Rectal smooth muscle tissue (tissue), 1 donor: ENCODE measurements at regions not wholly inside any gene's neighbourhood (a gene's known extent, or its start where the extent isn't known, plus 50 kb on each side); places are given as distances from the start of the nearest gene placed in this dataset.

Experiments
- H3K27ac ChIP-seq: one replicate; pipeline ENCODE4 v1.7.0; 2013; ENCODE audit warnings: low read depth, low read length, inconsistent platforms
- H3K27me3 ChIP-seq: one replicate; pipeline ENCODE4 v1.7.0; 2013; ENCODE audit warnings: low read length; ENCODE audit not compliant: control insufficient read depth, insufficient read depth
- H3K36me3 ChIP-seq: one replicate; pipeline ENCODE4 v1.7.0; 2013; ENCODE audit warnings: low read length; ENCODE audit not compliant: control insufficient read depth, insufficient read depth
- H3K4me1 ChIP-seq: one replicate; pipeline ENCODE4 v1.7.0; 2013; ENCODE audit warnings: low read length; ENCODE audit not compliant: control insufficient read depth, insufficient read depth
- H3K4me3 ChIP-seq: one replicate; pipeline ENCODE4 v1.7.0; 2013; ENCODE audit warnings: low read length
- H3K9ac ChIP-seq: one replicate; pipeline ENCODE4 v1.7.0; 2013; ENCODE audit warnings: low read length

DNA sequence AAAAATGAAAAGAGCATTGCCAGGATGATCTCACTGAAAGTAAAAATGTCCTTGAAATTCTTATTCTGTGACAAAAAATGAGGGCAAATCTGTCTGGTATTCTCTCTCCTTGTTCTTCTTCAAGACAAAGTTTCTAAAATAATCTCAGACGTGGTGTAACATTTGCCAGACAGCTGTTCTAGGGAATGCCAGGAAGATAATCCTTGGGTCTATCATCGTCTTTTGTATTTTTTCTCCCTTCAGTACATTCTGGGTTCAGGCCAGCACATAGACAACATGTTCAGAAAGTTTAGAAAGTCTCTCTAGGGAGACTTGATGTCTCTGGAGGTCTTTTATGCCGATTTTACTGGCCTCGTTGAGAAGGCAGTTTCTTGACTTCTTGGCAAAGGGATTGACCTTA, 121.2 kb upstream of the HES1 start:
- no peaks in the 10 kb centered on the region for H3K36me3 ChIP-seq
- no peak overlapping the region for H3K9ac ChIP-seq
- H3K27ac ChIP-seq, result no peak overlapping the region
- H3K4me1 ChIP-seq, result no peaks in the 10 kb centered on the region
- no peak overlapping the region for H3K4me3 ChIP-seq
- no peaks in the 10 kb centered on the region for H3K27me3 ChIP-seq

DNA sequence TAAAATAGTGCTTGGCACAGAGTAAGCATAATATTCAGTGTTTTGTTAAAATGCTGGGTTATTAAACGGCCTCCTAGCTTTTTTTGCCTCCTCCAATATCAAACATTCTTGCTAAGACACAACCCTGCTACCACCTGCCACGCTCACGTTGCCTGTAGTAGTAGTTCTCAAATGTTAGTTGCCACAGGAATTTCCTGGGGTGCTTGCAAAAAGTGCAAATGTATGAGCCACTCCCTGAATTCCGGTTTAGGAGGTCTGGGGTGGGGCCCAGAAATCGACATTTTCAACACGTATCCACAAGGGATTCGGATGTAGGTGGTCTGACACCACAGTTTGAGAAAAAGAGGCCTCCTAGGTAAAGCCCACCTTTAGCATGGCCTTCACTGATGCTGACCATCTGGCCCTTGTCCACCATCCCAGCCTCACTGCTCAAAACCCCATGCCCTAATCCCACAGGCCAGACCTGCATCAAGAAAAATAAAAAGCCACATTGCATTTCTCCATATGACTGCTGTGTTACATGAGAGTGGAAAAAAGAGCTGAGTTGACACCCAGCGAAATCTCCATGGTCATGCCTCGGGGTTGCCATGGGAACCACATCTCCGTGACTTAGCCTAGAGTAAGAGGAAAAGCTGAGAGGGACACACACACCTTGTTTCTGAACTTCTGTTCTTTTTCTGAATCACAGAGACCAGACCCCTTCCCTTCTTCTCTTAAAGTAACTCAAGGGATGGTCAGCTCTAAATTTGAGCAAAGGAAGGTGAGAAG, 116.4 kb upstream of the HES1 start:
- Histone ChIP-seq H3K27me3 (no peaks in the 10 kb centered on the region), H3K36me3 (no peaks in the 10 kb centered on the region), H3K4me3 (no peak overlapping the region), H3K27ac (no peak overlapping the region), H3K9ac (no peak overlapping the region), H3K4me1 (peaks cover 5% of the 10 kb centered on the region)

- Histone ChIP-seq H3K36me3 (no peaks in the 10 kb centered on the region), H3K27me3 (no peaks in the 10 kb centered on the region), H3K4me3 (no peak overlapping the region), H3K27ac (no peak overlapping the region), H3K4me1 (peaks cover 5% of the 10 kb centered on the region), H3K9ac (no peak overlapping the region)
Measured at GRCh38 chr3:194022052-194022451, 113.9 kb upstream of the HES1 start.

GRCh38 chr3:194022816-194023215, 113.1 kb upstream of the HES1 start:
- Histone ChIP-seq H3K27ac (no peak overlapping the region), H3K4me3 (no peak overlapping the region), H3K4me1 (peaks cover 5% of the 10 kb centered on the region), H3K27me3 (no peaks in the 10 kb centered on the region), H3K9ac (no peak overlapping the region), H3K36me3 (no peaks in the 10 kb centered on the region)

DNA sequence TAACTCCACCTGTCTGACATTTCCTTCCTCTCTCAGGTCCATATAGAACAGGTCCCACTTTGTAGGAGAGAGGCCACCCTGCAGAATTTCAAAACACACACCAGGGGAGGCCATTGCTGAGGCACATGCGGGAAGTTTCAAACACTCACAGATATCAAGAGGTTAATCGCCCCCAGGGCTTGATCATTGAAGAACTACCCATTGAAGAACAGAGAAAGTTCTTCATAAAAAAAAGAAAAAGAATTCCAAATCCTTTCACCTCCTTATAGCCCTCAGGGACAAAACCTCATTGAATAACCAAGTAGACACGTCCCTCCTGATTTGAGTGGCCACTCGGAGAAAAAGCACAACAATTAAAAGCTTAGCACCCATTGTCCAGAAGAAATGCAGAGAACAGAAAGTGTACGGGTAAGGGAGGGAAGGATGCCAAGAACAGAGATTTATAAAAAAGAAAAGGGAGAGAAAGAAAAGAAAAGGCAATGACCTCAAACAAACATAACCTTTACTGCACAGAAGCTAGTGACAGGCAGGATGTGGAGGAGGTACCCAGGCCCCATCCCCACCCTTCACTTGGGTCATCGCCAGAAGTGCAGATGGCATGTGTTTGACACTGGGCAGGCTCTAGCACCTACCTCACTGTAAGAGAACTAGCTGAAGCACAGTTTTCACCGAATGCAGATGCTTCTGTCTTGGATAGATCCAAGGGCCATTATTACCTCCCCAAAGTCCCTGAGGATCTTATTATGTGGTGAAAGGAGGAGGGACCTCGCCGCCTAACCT, 112.3 kb upstream of the HES1 start:
- H3K4me3 ChIP-seq, result no peak overlapping the region
- peaks cover 5% of the 10 kb centered on the region for H3K4me1 ChIP-seq
- H3K9ac ChIP-seq, result no peak overlapping the region
- H3K36me3 ChIP-seq, result no peaks in the 10 kb centered on the region
- H3K27ac ChIP-seq, result no peak overlapping the region
- H3K27me3 ChIP-seq, result no peaks in the 10 kb centered on the region

- no peaks in the 10 kb centered on the region for H3K36me3 ChIP-seq
- H3K27me3 ChIP-seq, result no peaks in the 10 kb centered on the region
- no peak overlapping the region for H3K4me3 ChIP-seq
- no peak overlapping the region for H3K27ac ChIP-seq
- H3K9ac ChIP-seq, result no peak overlapping the region
- peaks cover 5% of the 10 kb centered on the region for H3K4me1 ChIP-seq
Measured at GRCh38 chr3:194025119-194025518, 110.8 kb upstream of the HES1 start.

- Histone ChIP-seq H3K4me3 (no peak overlapping the region), H3K9ac (no peak overlapping the region), H3K27ac (no peak overlapping the region), H3K36me3 (no peaks in the 10 kb centered on the region), H3K27me3 (no peaks in the 10 kb centered on the region), H3K4me1 (peaks cover 5% of the 10 kb centered on the region)
Measured at GRCh38 chr3:194025951-194026350, 110.0 kb upstream of the HES1 start.

GRCh38 chr3:194028434-194029004, 107.4 kb upstream of the HES1 start:
- Histone ChIP-seq H3K27ac (no peak overlapping the region), H3K36me3 (no peaks in the 10 kb centered on the region), H3K27me3 (no peaks in the 10 kb centered on the region), H3K9ac (no peak overlapping the region), H3K4me1 (peaks cover 5% of the 10 kb centered on the region), H3K4me3 (no peak overlapping the region)

DNA sequence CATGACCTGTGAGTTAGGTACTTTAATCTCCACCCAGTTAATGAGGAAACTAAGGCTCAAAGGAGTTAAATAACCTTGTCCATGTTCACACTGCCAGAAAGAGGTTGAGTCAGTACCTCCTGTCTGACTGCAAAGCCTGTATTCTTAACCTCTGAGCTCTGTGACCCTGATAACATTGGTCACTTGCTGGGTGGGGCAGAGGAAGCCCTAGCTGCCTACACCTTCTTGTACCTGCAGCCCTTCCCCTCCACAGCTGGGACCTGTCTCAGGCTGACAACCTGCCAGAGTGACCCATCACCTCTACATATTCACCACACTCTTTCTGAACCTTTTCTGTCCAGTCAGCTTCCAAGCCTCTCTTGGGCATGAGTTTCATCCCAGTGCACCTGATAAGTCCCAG, 106.1 kb upstream of the HES1 start:
- Histone ChIP-seq H3K9ac (no peak overlapping the region), H3K27me3 (no peaks in the 10 kb centered on the region), H3K4me3 (no peak overlapping the region), H3K27ac (no peak overlapping the region), H3K36me3 (no peaks in the 10 kb centered on the region), H3K4me1 (no peaks in the 10 kb centered on the region)

DNA sequence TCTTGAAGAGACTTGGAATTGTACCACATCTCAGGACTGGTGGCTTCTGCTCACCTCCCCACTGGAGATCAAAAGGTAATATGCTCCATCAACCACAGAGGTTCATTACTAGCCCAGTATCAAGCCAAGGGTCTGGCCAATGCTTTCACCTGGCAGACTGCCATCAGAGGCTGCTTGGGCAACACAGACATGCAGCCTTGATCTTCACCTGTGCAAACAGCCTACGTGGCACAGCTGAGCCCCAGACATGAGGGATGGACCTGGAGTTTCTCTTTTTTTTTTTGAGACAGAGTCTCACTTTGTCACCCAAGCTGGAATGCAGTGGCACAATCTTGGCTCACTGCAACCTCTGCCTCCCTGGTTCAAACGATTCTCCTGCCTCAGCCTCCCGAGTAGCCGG, 105.6 kb upstream of the HES1 start:
- Histone ChIP-seq H3K4me3 (no peak overlapping the region), H3K9ac (no peak overlapping the region), H3K4me1 (no peaks in the 10 kb centered on the region), H3K27me3 (no peaks in the 10 kb centered on the region), H3K36me3 (no peaks in the 10 kb centered on the region), H3K27ac (no peak overlapping the region)

DNA sequence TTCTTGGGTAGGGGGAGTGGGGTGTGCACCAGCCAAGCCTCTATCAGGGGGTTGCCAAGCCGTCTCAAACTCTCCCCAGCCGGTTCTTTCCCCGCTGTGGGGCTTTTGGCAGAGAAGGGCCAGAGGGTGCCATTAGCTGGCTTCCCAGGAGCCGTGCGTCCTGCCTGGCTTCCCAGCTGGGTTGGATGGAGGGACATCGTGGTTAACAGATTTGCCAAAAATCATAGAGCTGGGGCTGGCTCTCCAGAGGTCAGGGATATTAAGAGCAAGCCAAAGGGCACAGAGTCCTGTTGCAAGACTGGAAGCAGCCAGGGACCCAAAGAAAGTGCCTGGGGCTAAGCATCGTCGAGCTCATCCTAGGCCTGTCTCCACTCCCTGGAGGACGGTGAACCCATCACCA, 104.6 kb upstream of the HES1 start:
- H3K4me1 ChIP-seq, result no peaks in the 10 kb centered on the region
- H3K9ac ChIP-seq, result no peak overlapping the region
- H3K27me3 ChIP-seq, result no peaks in the 10 kb centered on the region
- no peak overlapping the region for H3K27ac ChIP-seq
- no peak overlapping the region for H3K4me3 ChIP-seq
- no peaks in the 10 kb centered on the region for H3K36me3 ChIP-seq

GRCh38 chr3:194031867-194032635, 103.9 kb upstream of the HES1 start:
- H3K36me3 ChIP-seq, result no peaks in the 10 kb centered on the region
- no peak overlapping the region for H3K4me3 ChIP-seq
- H3K9ac ChIP-seq, result no peak overlapping the region
- H3K27me3 ChIP-seq, result no peaks in the 10 kb centered on the region
- no peaks in the 10 kb centered on the region for H3K4me1 ChIP-seq
- no peak overlapping the region for H3K27ac ChIP-seq
